Muscle layer of duodenum (tissue), 2 donors: ENCODE measurements at regions not wholly inside any gene's neighbourhood (a gene's known extent, or its start where the extent isn't known, plus 50 kb on each side); places are given as distances from the start of the nearest gene placed in this dataset.

ENCODE experiments used
- H3K27ac ChIP-seq: one replicate; pipeline ENCODE4 v1.7.0; 2013; ENCODE audit warnings: mild to moderate bottlenecking, low read length
- H3K27me3 ChIP-seq: one replicate; pipeline ENCODE4 v1.7.0; 2013; ENCODE audit warnings: low read depth, mild to moderate bottlenecking, control low read depth, low read length
- H3K36me3 ChIP-seq, 2 donors: one replicate each; pipeline ENCODE4 v1.7.0; 2013; ENCODE audit warnings: low read length in 2 of 2, control low read depth in 1 of 2, mild to moderate bottlenecking in 1 of 2; ENCODE audit not compliant: insufficient read depth in 2 of 2, control insufficient read depth in 1 of 2
- H3K4me1 ChIP-seq, 2 donors: one replicate each; pipeline ENCODE4 v1.7.0; 2013; ENCODE audit warnings: low read length in 2 of 2, mild to moderate bottlenecking in 2 of 2, control low read depth in 1 of 2, moderate library complexity in 1 of 2; ENCODE audit not compliant: insufficient read depth in 2 of 2, control insufficient read depth in 1 of 2
- H3K4me3 ChIP-seq, 2 donors: one replicate each; pipeline ENCODE4 v1.7.0; 2013; ENCODE audit warnings: low read length in 2 of 2, low read depth in 1 of 2, mild to moderate bottlenecking in 1 of 2
- H3K9me3 ChIP-seq, 2 donors: one replicate each; pipeline ENCODE4 v1.7.0; 2013; ENCODE audit warnings: low read length in 2 of 2, control low read depth in 1 of 2, mild to moderate bottlenecking in 1 of 2; ENCODE audit not compliant: control insufficient read depth in 1 of 2
- donor health status: healthy.

GRCh38 chr11:16412525-16413172 is 56.3 kb upstream of the SOX6 start:
- Histone ChIP-seq H3K4me3 (no peak overlapping the region), H3K4me1 (no peaks in the 10 kb centered on the region), H3K27ac (no peak overlapping the region), H3K36me3 (no peaks in the 10 kb centered on the region), H3K27me3 (no peaks in the 10 kb centered on the region), H3K9me3 (no peaks in the 10 kb centered on the region)

- no peaks in the 10 kb centered on the region for H3K4me1 ChIP-seq
- no peak overlapping the region for H3K4me3 ChIP-seq
- no peak overlapping the region for H3K27ac ChIP-seq
- no peaks in the 10 kb centered on the region for H3K27me3 ChIP-seq
- no peaks in the 10 kb centered on the region for H3K9me3 ChIP-seq
- no peaks in the 10 kb centered on the region for H3K36me3 ChIP-seq
Observed at GRCh38 chr11:16410479-16410878, 54.1 kb upstream of the SOX6 start.

DNA sequence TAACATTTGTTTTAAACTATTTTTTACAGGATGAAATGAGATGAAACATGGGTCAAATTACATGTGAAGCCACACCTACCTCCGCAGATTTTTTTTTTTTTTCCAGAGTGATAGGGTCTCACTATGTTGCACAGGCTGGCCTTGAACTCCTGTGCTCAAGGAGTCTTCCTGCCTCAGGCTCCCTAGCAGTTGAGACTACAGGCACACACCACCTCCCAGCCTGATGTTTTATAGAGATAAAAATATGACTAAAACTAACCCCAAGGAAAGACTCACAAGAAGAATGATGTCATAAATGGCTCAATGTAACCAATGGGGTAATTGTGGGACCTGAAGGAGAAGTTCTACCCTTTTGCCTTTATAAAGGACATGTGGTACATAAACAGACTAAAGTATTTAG is 52.3 kb upstream of the SOX6 start:
- H3K4me1 ChIP-seq = no peaks in the 10 kb centered on the region
- H3K27me3 ChIP-seq = no peaks in the 10 kb centered on the region
- H3K36me3 ChIP-seq = no peaks in the 10 kb centered on the region
- no peak overlapping the region for H3K4me3 ChIP-seq
- H3K9me3 ChIP-seq = no peaks in the 10 kb centered on the region
- no peak overlapping the region for H3K27ac ChIP-seq

GRCh38 chr11:16406226-16406625 is 49.9 kb upstream of the SOX6 start:
- H3K36me3 ChIP-seq = no peaks in the 10 kb centered on the region

More at GRCh38 chr11:16406226-16406625, 49.9 kb upstream of the SOX6 start:
- no peak overlapping the region for H3K4me3 ChIP-seq
- H3K4me1 ChIP-seq = no peaks in the 10 kb centered on the region
- no peaks in the 10 kb centered on the region for H3K27me3 ChIP-seq
- H3K27ac ChIP-seq = no peak overlapping the region
- H3K9me3 ChIP-seq = no peaks in the 10 kb centered on the region
